Sciatic nerve (tissue), 2 donors: ENCODE measurements at regions not wholly inside any gene's neighbourhood (a gene's known extent, or its start where the extent isn't known, plus 50 kb on each side); places are given as distances from the start of the nearest gene placed in this dataset.

Experiments used
- ATAC-seq: fragments of 200-7000 bp; cut with Tn5 transposase; one replicate; pipeline ENCODE4 v1.9.1; 2020; ENCODE audit warnings: mild to moderate bottlenecking, moderate library complexity
- DNase-seq: peaks from one replicate; pipeline ENCODE4 v3.0.0-alpha.2; 2020; ENCODE audit warnings: low spot score
- intact Hi-C: fragments of 100-400 bp; cut with DNase I; formaldehyde crosslinking; loops from one replicate; pipeline ENCODE4 v1.14.2; 2022
- donor health status: DM: no; HTN: no; CAD: no.
- donor health status: DM: no; HTN: no; CAD: no.

GRCh38 chr4:137664046-137664387 is 131.7 kb upstream of the PCDH18 start:
- DNase-seq (no peak), ATAC-seq (no peak)
- intact Hi-C loops, result no loop called here

GRCh38 chr4:137663251-137664045 is 131.2 kb upstream of the PCDH18 start:
- ATAC-seq (peak; percentile 40), DNase-seq (no peak)
- intact Hi-C loops, result no loop called here

GRCh38 chr4:137661693-137662092 is 129.4 kb upstream of the PCDH18 start:
- DNase-seq, result no peak
- intact Hi-C loops, result no loop called here
- no peak for ATAC-seq

- peak; percentile 50 for ATAC-seq
- DNase-seq, result no peak
- intact Hi-C loops, result no loop called here
Measured at GRCh38 chr4:137660211-137660610, 127.9 kb upstream of the PCDH18 start.

- DNase-seq, result no peak
- ATAC-seq, result no peak
- intact Hi-C loops, result no loop called here
Measured at GRCh38 chr4:137659431-137659830, 127.1 kb upstream of the PCDH18 start.

- intact Hi-C loops, result no loop called here
- ATAC-seq, result no peak
Measured at GRCh38 chr4:137656661-137657060, 124.4 kb upstream of the PCDH18 start.

GRCh38 chr4:137655302-137655701 is 123.0 kb upstream of the PCDH18 start:
- intact Hi-C loops, result no loop called here
- DNase-seq (no peak), ATAC-seq (no peak)

More at GRCh38 chr4:137656661-137657060, 124.4 kb upstream of the PCDH18 start:
- no peak for DNase-seq

GRCh38 chr4:137651128-137651527 is 118.8 kb upstream of the PCDH18 start:
- DNase-seq (no peak), ATAC-seq (no peak)
- intact Hi-C loops, result no loop called here

GRCh38 chr4:137649711-137650450 is 117.6 kb upstream of the PCDH18 start:
- no peak for ATAC-seq
- no peak for DNase-seq
- intact Hi-C loops, result no loop called here

- DNase-seq, result no peak
- ATAC-seq, result no peak
- intact Hi-C loops, result no loop called here
Measured at GRCh38 chr4:137648531-137648930, 116.2 kb upstream of the PCDH18 start.

GRCh38 chr4:137647375-137647774 is 115.1 kb upstream of the PCDH18 start:
- intact Hi-C loops, result no loop called here
- DNase-seq (no peak), ATAC-seq (no peak)

GRCh38 chr4:137644201-137644600 is 111.9 kb upstream of the PCDH18 start:
- ATAC-seq, result peak; percentile 27
- intact Hi-C loops, result no loop called here
- no peak for DNase-seq

GRCh38 chr4:137641544-137641943 is 109.2 kb upstream of the PCDH18 start:
- ATAC-seq, result peak; percentile 86
- intact Hi-C loops, result no loop called here
- DNase-seq, result no peak

GRCh38 chr4:137640838-137641158 is 108.5 kb upstream of the PCDH18 start:
- intact Hi-C loops, result no loop called here
- ATAC-seq (no peak), DNase-seq (no peak)

- ATAC-seq (no peak), DNase-seq (no peak)
- intact Hi-C loops, result no loop called here
Measured at GRCh38 chr4:137640156-137640837, 108.0 kb upstream of the PCDH18 start.

- DNase-seq, result no peak
- ATAC-seq, result no peak
- intact Hi-C loops, result no loop called here
Measured at GRCh38 chr4:137638934-137639333, 106.6 kb upstream of the PCDH18 start.

- intact Hi-C loops, result no loop called here
- DNase-seq (no peak), ATAC-seq (no peak)
Measured at GRCh38 chr4:137635601-137636000, 103.3 kb upstream of the PCDH18 start.

- intact Hi-C loops, result no loop called here
- ATAC-seq (peak; percentile 87), DNase-seq (no peak)
Measured at GRCh38 chr4:137635108-137635507, 102.8 kb upstream of the PCDH18 start.

- ATAC-seq, result no peak
- DNase-seq, result no peak
- intact Hi-C loops, result no loop called here
Measured at GRCh38 chr4:137632842-137633241, 100.5 kb upstream of the PCDH18 start.

- no peak for ATAC-seq
- intact Hi-C loops, result no loop called here
- DNase-seq, result no peak
Measured at GRCh38 chr4:137631605-137632004, 99.3 kb upstream of the PCDH18 start.
